ENCODE measurements at regions not wholly inside any gene's neighbourhood (a gene's known extent, or its start where the extent isn't known, plus 50 kb on each side); places are given as distances from the start of the nearest gene placed in this dataset.
"Not testable (repeated sequence)": the region's sequence is repeated elsewhere in the genome, so short reads cannot be mapped to it uniquely, and the experiment has no call there.

DNA sequence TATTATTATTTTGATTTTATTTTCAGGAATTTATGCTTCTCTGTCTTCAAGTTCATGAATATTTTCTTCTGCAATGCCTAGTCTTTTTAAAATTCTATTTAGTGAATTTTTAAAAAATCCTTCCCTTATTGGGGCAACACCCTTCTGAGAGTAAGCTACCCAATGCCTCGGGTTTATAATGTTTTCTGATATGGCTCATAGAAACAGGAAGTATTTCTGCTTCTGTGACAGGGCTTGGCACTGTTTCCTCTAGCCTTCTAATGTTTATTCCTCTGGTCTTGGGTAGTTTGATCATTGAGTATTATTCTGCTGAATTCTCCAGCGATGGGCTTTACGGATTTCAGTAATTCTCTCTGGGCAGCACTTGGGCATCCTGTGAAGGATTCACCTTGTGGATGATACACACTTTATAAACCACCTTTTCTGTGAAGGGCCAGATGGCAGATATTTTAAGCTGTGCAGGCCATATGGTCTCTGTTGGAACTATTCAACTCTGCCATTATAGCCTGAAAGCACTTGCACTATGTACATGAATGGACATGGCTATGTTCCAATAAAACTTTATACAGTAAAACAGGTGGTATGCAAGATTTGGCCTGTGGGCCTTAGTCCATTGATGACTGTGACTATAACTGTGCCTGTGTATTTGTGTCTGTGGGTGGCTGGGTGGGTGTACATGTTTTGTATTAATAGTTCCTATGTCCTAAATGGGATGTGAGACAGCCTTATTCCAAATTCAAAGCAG is 95.9 kb upstream of the FAT1 start:
- no peak for DNase-seq

DNA sequence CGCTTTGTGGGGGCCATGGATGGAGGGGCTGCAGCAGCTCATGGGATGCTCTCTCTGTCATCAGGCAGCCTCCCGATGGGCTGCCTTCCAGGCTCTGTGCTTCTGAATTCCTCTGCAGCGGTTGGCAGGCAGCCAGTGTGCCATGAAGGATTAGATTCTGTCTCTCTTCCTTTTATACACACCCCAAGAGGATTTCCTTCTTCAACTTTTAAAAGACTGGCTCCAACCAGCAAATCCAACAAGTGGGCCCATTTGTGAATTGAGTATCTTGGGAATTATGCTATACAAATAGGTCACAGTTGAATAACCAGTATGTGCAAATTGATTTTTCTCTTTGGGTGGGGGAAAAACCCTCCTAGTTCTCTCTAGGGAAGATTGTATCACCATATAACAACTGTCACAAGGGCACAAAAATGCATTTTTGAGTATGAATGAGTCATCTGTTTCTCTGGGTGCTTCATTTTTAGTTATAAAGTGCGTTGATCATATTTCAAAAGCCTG is 96.8 kb upstream of the FAT1 start:
- DNase-seq = no peak

DNA sequence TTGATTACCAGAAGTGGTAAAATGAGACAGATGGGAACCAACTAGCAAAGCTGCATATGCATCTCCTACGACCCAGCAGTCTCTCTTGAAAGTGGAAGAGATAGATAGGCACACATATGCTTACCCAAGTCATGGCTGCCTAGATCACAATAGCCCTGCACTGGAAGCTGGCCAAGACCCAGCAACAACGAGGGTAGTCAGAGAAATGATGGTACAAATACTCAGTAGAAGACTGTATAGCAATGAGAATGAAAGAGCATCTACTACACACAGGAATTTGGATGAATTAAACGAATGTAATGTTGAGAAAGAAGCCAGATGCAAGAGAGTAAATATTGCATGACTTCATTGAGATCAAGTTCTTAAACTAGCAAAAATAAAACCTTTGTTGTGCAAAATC is 100.3 kb upstream of the FAT1 start:
- DNase-seq = no peak

DNA sequence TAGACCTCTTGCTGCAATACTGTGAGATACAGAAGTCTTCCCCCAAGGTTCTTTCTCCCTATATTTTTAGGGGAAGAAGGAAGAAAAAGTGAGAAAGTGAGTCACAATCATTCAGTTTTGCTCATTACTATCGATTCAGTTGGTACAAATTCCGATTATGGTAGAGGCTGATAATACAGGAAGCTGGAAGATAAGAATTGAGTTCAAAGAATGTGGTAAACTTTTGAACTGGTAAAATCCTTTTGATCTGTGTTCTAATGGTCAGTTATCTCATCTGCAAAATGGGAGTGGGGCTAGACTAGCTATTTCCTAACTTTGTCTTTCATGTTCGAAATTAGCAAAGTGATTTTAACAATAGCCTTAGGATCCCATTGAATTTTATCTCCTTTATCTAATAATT is 101.4 kb upstream of the FAT1 start:
- DNase-seq = no peak

DNA sequence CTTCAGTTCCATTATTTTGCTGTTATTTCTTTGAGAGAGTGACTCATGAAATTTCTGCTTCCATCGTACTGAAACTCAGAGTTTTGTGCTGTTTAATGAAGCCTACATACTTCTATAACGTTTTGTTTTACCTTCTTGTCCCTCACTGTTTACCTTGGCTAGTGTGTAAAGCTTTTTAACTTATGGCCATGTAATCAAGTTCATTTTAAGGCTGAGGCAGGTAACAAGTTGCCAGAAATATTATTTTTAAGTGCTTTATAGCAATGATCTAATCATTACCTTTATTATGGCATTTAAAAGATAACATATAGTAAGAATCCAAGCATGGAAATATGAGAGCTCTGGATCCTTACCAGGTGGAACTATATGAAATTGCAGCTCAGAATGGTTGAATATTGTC is 102.3 kb upstream of the FAT1 start:
- DNase-seq = no peak

DNA sequence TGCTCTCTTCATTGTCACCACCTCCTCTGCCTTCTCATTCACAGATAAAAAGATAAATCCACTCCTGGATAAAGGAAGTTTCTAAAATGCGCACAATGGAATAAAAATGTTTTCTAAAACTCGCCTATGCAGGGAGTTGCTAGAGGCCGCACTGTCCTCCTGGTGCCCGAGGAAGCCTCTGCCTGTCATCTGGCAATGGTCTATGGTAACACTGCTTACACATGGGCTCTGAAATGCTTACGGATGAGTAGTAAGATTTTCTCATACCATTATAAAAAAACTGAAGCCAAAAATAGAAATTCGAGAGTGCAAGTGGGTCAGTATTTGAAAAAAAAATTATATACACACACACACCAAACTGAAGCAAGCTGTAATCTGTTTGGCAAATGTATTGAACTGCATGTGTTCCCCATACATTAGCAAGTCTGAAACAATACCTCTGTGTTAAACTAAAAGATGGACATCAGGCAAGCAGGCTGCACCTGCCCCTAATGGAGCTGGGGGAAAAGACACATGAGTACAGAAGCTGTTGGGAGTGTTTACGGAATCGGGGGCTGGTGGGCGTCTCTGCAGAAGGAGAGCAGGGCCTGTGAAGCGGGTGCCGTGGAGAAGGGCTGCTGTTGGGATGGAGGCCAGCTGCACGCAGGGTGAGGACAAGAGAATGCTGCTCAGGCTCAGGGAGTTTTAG is 103.3 kb upstream of the FAT1 start:
- no peak for DNase-seq

DNA sequence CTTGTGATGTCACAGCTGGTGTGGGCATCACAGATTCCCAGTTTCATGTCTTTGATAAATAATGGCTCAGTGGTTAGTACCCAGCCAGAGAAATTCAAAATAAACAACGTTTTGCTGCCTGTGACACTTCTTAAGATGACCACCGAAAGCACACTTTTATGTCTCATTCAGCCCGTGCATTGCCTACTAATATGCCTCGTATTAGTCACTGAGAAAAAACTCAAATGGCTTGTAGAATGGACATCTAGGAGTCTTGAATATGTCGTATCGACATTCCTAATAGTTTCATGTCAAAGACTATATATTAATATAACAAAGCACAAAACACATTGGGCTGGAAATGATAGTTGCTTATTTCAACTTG is 103.9 kb upstream of the FAT1 start:
- DNase-seq = no peak

DNA sequence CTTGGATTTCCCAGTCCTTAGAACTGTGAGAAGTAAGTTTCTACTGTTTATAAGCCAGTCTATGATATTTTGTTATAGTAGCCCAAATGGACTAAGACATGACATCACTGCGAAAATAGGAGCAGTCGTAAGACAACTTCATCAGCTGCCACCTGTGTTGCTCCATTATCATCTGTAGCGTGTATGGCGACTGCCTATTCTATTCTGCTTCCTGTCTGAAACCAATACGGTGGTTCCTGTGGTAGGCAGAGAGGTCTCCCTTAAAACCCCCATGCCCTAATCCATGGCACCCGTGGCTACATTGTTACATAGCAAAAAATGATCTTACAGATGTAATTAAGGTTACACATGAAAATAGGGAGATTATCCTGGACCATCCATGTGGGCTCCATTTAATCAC is 105.4 kb upstream of the FAT1 start:
- no peak for DNase-seq

DNA sequence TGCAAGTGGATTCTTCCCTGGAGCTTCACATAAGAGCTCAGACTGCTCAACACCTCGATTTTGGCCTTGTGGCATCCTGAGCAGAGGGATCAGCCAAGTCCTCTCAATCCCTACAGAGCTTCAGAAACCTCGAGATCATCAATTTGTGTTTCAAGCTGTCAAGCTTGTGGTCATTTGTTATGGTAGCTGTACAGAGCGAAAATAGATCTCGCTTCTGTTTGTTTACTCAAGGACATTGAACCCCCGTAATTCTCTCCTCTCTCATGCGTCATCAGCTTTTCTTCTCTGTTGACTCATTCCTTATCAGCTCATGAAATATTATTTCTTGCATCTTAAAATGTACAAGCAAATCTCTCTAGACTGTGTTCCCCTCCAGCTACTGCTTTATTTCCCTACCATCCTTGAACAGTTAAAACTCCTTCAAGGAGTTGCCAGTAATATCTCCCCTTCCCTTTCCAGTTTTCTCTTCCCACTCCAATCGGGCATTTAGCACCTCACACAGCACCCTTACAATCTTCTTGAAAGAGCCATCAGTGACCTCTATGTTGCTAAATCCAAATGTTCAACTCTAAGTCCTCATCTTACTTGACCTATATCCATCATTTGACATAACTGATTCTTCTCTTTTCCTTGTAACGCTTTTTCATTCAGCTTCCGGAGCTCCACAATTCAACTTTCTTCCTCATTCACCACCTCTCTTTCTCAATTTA is 106.2 kb upstream of the FAT1 start:
- no peak for DNase-seq

DNA sequence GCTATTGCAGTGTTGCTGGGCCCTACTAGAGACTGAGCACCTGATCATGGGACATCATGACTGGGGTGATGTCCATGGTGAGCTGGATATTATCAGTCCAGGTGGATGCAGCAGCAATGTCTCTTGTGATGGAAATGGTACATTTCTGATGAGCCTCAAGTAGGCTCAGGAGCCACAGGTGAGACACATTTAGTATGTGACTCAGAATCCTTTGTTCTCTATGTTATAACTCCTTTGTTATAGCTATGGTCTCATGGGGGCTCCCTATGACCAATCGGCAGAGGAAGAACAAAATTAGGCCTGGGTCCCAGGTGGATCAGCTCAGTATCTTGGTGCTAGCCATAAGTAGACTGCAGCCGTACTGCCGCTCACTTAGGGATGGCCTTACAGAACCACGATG is 107.9 kb upstream of the FAT1 start:
- no peak for DNase-seq

DNA sequence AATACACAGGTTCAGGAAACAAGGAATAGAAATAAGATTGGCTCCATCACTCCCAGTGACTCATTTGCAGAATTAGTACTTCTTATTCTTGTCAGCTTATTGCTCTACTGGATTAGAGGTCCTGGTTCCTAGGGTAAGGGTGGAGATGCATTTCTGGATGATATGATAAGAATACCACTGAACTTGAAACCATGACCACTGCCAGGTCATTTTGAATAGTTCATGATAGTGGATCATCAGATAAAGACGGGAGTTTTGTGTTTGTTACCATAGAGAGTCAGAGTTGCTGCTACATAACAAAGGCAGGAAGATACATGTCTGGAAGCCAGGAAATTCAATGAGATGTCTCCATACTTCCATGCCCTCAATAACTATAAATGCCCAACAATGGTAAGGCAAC is 109.2 kb upstream of the FAT1 start:
- no peak for DNase-seq

DNA sequence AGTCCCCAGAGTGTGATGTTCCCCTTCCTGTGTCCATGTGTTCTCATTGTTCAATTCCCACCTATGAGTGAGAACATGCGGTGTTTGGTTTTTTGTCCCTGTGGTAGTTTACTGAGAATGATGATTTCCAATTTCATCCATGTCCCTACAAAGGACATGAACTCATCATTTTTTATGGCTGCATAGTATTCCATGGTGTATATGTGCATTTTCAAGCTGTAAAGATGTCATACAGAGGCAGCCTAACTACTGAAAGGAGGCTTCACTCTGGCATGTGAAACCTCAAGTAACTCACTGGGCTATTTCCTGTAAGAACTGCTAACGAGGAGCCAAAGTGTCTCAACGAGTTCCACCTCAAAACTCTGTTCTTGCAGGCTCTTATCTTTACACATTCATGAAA is 113.8 kb upstream of the FAT1 start:
- not testable (repeated sequence) for DNase-seq

DNA sequence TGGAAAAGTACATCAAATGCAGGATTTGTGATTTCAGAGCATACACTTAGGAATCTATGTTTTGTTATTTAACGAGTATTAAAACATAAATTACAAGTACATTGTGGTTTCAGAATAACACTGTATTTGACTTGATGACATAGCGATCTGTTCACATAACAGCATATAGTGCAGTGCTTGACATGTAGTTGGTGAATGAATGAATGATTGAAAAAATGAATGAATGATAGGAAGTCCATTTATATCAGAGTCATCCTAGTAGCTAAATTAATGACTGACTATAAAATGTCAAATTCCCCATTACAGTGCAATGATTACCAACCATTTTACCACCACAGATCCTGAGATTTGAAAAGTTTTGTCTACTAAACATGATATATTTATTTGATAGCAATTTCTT is 114.6 kb upstream of the FAT1 start:
- DNase-seq = no peak

DNA sequence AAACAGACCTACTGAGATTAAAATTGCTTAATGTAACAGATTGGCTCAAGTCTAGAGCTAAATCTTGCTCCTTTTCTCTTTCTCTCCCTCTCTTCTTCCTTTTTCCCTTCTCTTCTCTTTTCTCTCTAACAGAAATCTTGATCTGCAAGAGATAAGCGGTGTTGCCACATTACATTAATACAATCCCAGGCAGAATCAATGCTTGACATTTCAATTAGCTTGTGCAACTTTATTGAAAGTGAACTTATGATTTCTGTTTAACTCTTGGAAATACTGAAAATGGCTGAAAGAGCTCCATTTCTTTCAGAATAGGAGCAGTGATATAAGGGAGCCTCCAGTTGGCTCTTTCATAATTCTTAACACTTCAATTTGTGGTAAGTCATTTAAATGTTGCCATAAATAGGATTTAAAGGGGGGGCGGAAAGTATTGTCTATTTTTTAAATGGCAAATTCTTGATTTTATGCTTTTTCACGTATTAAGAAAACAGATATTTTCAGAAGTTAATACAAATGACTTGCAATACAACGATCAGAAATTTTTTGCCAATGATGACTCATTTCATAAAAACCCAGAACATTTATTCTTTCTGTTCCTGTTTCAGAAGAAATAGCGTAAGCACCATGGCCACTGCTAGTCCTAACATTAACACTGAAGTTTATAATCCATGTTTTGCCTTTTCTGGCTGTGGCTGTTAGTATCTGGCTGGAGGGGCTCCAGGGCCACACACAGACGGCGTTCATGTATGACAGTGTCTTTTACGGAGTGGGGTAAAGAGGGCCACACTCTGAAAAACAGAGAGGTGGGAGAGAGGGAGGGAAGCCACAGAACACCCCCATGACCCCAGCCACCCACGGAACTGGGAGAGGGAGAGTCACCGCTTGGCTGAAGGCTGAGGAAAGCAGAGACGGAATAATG is 115.7 kb upstream of the FAT1 start:
- no peak for DNase-seq

DNA sequence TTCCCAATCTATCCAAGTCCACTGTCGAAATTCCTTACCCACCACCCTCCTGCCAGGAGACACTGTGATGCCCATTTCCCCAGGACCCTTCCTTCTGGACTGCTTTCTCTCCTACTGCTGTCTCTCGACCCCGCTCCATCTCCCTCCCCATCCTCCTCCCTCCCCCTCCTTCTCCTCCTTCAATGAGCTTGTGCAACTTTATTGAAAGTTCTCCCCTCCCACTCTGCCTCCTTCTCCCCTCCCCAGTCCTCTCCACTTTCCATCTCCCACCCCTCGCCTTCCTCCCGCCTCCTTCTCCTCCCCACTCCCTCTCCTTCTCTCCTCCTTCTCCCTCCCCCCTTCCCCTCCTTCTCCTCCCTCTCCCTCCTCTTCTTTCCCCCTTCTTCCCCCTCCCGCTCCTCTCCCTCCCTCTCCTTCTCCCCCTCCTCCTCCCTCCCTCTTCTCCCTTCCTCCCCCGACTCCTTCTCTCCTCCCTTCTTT is 116.6 kb upstream of the FAT1 start:
- no peak for DNase-seq

DNA sequence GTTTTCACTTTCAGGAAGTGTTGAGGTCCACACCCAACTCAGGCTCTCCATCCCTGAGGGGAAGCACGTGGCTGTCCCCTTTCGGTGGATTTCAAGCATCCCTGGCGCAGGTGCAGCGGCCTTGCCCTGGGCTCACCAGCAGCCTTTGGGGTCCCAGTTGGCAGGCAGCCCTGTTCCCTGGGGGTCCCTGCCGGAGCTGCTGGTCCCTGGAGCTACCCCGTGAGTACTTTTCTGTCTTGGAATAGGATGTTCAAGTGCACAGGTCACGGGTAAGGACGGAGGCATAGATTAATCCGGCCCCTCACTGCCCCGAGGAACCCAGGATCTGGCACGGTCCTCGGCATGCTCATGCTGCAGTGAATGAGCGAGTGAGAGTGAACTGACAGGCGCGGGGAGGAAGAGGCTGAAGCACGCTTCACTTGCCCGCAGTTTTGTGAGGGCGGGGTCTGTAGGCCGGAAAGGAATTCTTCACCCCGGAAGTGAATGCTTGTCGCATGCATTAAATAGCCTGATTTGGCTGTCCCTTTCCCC is 117.2 kb upstream of the FAT1 start:
- no peak for DNase-seq

DNA sequence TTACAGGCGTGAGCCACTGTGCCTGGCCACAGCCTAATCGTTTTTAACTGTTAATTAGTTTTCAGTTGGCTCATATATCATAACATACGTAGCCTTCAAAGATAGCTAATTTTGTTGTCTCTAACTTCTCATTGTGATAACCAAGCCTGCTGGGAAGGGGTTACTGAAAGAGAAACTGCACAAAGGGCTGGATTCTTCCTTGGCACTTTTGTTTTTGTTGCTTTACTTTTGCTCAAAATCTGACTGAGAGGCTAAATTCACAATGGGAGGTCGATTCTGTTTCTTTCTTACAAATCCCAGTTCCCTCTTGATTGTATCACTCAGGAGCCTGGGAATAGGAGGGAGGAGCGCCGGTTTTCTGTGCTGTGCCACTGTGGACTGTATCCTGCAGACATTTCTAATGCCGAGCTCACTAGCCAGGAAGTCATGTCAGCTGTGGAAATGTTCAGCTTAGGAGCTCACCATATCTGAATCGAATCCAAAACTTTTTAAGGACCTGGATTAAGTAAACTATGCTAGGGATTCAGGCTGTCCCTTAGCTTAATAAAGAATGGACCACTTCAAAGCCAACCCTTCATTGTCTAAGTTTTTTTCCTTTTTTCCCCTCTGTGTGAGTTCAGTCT is 120.5 kb upstream of the FAT1 start:
- DNase-seq = no peak

DNA sequence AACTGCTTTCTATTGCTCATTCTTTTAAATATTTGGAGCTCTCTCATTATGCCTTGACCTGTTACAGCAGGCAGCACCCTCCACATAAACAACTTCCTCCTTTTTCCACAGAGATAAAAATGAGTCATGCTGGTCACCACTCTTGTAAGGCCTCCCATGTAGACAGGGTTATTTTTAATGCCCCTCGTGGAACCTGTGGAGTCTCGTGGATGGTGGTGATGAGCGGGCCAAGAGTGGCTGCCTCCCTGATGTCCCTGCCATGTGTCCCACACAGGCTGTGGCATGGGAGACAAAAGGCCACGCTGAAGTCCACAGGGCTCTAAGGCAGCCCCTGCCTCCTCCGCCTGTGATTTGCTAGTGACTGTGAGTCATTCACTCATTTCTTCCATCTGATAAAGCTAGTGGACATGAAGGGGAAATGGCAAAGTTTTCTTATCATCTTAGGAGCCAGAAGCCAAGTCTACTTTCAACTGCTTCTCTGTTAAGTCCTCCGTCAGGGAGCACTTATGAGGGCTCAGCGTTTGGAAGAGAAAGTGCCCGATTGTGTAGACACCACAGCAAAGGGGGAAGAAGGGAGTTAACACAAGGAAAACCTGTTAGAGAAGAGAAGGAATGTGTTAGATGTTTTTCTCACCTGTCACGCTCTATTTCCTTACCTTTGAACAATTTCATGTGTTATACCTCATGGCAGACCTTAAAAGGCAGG is 121.6 kb upstream of the FAT1 start:
- no peak for DNase-seq

DNA sequence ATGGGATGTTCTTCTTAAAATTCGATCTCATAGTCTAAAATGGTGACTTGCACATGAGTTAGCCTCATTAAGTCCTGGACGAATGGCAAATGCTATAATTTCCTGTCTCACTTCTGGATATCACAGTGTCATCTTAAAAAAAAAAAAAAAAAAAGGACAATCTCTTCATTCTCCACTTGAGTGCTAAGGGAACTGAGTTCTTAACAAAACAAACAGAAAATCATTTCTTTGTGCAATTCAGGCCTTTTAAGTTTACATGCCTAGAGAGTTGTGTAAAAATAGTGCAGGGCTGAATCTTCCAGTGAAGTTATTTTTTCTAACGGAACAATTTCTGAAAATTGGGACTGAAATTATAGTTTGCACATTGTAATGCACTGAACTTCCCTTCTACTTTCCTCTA is 122.8 kb upstream of the FAT1 start:
- no peak for DNase-seq

DNA sequence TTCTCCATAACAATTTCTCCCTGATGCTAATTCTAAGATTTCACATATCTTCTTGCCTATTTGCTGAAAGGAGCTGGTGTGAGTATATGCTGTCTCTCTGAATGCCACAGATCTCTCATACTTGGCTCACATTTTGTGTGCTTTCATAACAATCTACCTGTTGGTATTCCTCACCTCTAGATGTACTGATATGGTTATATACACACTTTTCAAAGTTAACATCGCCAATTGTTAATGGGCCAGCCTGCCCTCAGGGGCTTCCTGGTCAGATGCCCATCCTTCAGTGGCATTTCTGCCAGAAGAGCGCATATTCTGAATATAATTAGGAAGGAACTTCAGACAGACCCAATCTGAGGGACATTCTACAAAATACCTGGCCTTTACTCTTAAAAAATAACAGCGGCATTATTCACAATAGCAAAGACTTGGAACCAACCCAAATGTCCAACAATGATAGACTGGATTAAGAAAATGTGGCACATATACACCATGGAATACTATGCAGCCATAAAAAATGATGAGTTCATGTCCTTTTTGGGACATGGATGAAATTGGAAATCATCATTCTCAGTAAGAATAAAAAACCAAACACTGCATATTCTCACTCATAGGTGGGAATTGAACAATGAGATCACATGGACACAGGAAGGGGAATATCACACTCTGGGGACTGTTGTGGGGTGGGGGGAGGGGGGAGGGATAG is 123.9 kb upstream of the FAT1 start:
- not testable (repeated sequence) for DNase-seq

DNA sequence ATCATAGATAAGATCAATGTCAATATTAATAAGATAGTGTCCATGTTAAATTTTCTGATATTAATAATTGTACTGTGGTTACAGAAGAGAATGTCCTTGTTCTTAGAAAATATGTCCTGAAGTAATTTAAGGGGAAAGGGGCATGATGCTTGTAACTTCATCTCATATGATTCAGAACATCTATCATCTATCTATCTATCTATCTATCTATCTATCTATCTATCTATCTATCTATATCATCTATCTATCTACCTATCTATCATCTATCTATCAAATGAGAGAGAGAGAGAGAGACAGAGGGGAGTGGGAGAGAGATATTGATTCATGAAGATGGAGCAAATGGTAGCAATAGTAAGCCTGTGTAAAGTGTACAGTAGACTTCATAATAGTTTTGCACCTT is 124.8 kb upstream of the FAT1 start:
- DNase-seq = no peak

Measured in stimulated activated CD8-positive, alpha-beta memory T cell treated with anti-CD3 and anti-CD28 coated beads, Interleukin-4, amount 100 ng/mL, for 48 hours (primary cell).